ENCODE measurements at regions not wholly inside any gene's neighbourhood (a gene's known extent, or its start where the extent isn't known, plus 50 kb on each side); places are given as distances from the start of the nearest gene placed in this dataset.

- TF ChIP-seq CTCF (IDR thresholded peaks at IDR 0.05) (no peak), POLR2A (IDR thresholded peaks at IDR 0.05) (no peak)
Measured at GRCh38 chr20:10133532-10133931, 85.1 kb upstream of the SNAP25 start.
